SK-N-SH treated with all-trans-retinoic acid at 6 μM for 48 hours (cell line): ENCODE measurements at regions not wholly inside any gene's neighbourhood (a gene's known extent, or its start where the extent isn't known, plus 50 kb on each side); places are given as distances from the start of the nearest gene placed in this dataset.

ENCODE experiments used
- BACH2 ChIP-seq: fragments of 250-450 bp; sonication (Bioruptor Pico); IDR thresholded peaks from 2 replicates; pipeline ENCODE4 v1.9.0; 2021; ENCODE audit warnings: mild to moderate bottlenecking, borderline replicate concordance
- CREB5 ChIP-seq: fragments of 250-450 bp; sonication (Bioruptor Pico); IDR thresholded peaks from 2 replicates; pipeline ENCODE4 v1.5.1; 2020; ENCODE audit warnings: low read depth, mild to moderate bottlenecking, moderate library complexity
- ESRRG ChIP-seq: fragments of 250-450 bp; sonication (Bioruptor Pico); IDR thresholded peaks from 2 replicates; pipeline ENCODE4 v1.6.1; 2021; ENCODE audit warnings: mild to moderate bottlenecking
- ISL1 ChIP-seq: fragments of 250-450 bp; sonication (Bioruptor Pico); IDR thresholded peaks from 2 replicates; pipeline ENCODE4 v2.1.2; 2022; ENCODE audit warnings: mild to moderate bottlenecking, moderate library complexity
- PATZ1 ChIP-seq: fragments of 250-450 bp; sonication (Bioruptor Pico); IDR thresholded peaks from 2 replicates; pipeline ENCODE4 v1.8.0; 2020; ENCODE audit warnings: mild to moderate bottlenecking, moderate library complexity, borderline replicate concordance
- POU6F1 ChIP-seq: fragments of 250-450 bp; sonication (Bioruptor Pico); IDR thresholded peaks from 2 replicates; pipeline ENCODE4 v1.8.0; 2021; ENCODE audit warnings: low read depth, mild to moderate bottlenecking, moderate library complexity, borderline replicate concordance
- RARB ChIP-seq: fragments of 250-450 bp; sonication (Bioruptor Pico); IDR thresholded peaks from 2 replicates; pipeline ENCODE4 v1.8.0; 2021; ENCODE audit warnings: mild to moderate bottlenecking, moderate library complexity
- SNAI2 ChIP-seq: fragments of 250-450 bp; sonication (Bioruptor Pico); IDR thresholded peaks from 2 replicates; pipeline ENCODE4 v1.5.0; 2020; ENCODE audit warnings: mild to moderate bottlenecking, moderate library complexity
- TSHZ2 ChIP-seq: fragments of 250-450 bp; sonication (Bioruptor Pico); IDR thresholded peaks from 2 replicates; pipeline ENCODE4 v1.5.0; 2020; ENCODE audit warnings: mild to moderate bottlenecking, moderate library complexity
- ZFP30 ChIP-seq: fragments of 450-650 bp; formaldehyde crosslinking; IDR thresholded peaks from 2 replicates; pipeline ENCODE4 v1.5.0; 2022; ENCODE audit warnings: mild to moderate bottlenecking, moderate library complexity

- TF ChIP-seq SNAI2 = no peak
- no peak for TF ChIP-seq BACH2 (CRISPR knock-in tag)
- TF ChIP-seq CREB5 = no peak
- TF ChIP-seq TSHZ2 (CRISPR knock-in tag) = no peak
- TF ChIP-seq RARB (CRISPR knock-in tag) = no peak
- no peak for TF ChIP-seq ZFP30 (CRISPR knock-in tag)
- TF ChIP-seq ISL1 = no peak
- TF ChIP-seq ESRRG (CRISPR knock-in tag) = no peak
- no peak for TF ChIP-seq POU6F1 (CRISPR knock-in tag)
- no peak for TF ChIP-seq PATZ1 (CRISPR knock-in tag)
Measured at GRCh38 chr7:80581486-80582260, 56.8 kb upstream of the CD36 start.
